Thyroid gland (tissue), 4 donors: ENCODE measurements at regions not wholly inside any gene's neighbourhood (a gene's known extent, or its start where the extent isn't known, plus 50 kb on each side); places are given as distances from the start of the nearest gene placed in this dataset.

Experiments used
- DNase-seq, 2 donors: peaks; one replicate each; pipeline ENCODE4 v3.0.0-alpha.2; 2019
- H3K27ac ChIP-seq, 3 donors: fragments of 200-600 bp; sonication (generic); 1 replicate in 2 of 3; 2 replicates in 1 of 3; pipeline ENCODE4 v1.5.1; 2016 to 2019; ENCODE audit warnings: mild to moderate bottlenecking in 1 of 3, moderate library complexity in 1 of 3
- H3K27me3 ChIP-seq: fragments of 200-600 bp; sonication (generic); one replicate; pipeline ENCODE4 v1.5.1; 2019
- H3K36me3 ChIP-seq, 2 donors: fragments of 200-600 bp; sonication (generic); one replicate each; pipeline ENCODE4 v1.5.1; 2016 to 2019
- H3K4me1 ChIP-seq, 2 donors: fragments of 200-600 bp; sonication (generic); one replicate each; pipeline ENCODE4 v1.5.1; 2017 to 2019
- H3K4me3 ChIP-seq, 3 donors: fragments of 200-600 bp; sonication (generic); replicated peaks in 1 of 3; 1 replicate in 2 of 3; 2 replicates in 1 of 3; pipeline ENCODE4 v1.5.1; 2016; ENCODE audit warnings: mild to moderate bottlenecking in 1 of 3
- H3K9me3 ChIP-seq: fragments of 200-600 bp; sonication (generic); one replicate; pipeline ENCODE4 v1.5.1; 2017
- POLR2A ChIP-seq, 2 donors: fragments of 450-650 bp; IDR thresholded peaks; one replicate each; pipeline ENCODE4 v1.6.1; 2017; ENCODE audit warnings: antibody characterized with exemption in 2 of 2, mild to moderate bottlenecking in 2 of 2, moderate library complexity in 1 of 2
- whole genome bisulfite sequencing, 2 donors: methylation state at CpG; one replicate each; pipeline ENCODE4 v1.1.5; 2017; 5-methylcytosine and 5-hydroxymethylcytosine counted together
- intact Hi-C: fragments of 100-400 bp; cut with DNase I; formaldehyde crosslinking; loops from one replicate; pipeline ENCODE4 v1.15.1; 2023
- TF ChIP-seq, protein P1 (sequence below), 6 experiments: fragments of 200-600 bp in 3 of 6; fragments of 450-650 bp in 3 of 6; sonication (generic) in 3 of 6; IDR thresholded peaks; one replicate each; pipeline ENCODE4 v1.5.1; 2016 to 2019; ENCODE audit warnings: antibody characterized with exemption in 6 of 6, mild to moderate bottlenecking in 2 of 6, inconsistent platforms in 1 of 6, moderate library complexity in 1 of 6

DNA sequence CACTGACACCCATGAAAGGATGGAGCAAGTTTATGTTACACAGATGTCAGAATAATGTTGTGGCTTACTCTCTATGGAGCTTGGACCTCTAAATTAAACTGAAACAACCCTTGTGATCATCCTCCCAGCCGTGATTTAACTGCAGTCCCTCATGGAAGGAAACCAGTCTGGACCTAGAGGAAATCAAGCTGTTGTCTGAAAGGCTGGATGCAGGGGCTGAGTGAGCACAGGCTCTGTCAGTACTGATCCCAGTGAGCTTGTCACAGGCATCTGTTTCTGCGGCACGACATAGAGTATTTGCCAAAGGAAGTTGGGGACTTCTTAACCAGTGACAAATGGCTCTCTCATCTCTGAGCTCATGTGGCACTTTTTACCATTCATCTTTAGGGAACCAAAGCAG is 282.9 kb upstream of the MAP3K1 start:
- no peak for DNase-seq
- H3K4me1 ChIP-seq = no peaks in the 10 kb centered on the region
- intact Hi-C loops = no loop called here
- no peaks in the 10 kb centered on the region for H3K36me3 ChIP-seq
- WGBS, 2 donors = 57 to 58% methylated on average over 3 of the region's 3 CpGs
- H3K9me3 ChIP-seq = no peaks in the 10 kb centered on the region
- H3K4me3 ChIP-seq = no peak overlapping the region
- no peak for TF ChIP-seq POLR2A (IDR thresholded peaks at IDR 0.05)
- TF ChIP-seq, protein P1, sequence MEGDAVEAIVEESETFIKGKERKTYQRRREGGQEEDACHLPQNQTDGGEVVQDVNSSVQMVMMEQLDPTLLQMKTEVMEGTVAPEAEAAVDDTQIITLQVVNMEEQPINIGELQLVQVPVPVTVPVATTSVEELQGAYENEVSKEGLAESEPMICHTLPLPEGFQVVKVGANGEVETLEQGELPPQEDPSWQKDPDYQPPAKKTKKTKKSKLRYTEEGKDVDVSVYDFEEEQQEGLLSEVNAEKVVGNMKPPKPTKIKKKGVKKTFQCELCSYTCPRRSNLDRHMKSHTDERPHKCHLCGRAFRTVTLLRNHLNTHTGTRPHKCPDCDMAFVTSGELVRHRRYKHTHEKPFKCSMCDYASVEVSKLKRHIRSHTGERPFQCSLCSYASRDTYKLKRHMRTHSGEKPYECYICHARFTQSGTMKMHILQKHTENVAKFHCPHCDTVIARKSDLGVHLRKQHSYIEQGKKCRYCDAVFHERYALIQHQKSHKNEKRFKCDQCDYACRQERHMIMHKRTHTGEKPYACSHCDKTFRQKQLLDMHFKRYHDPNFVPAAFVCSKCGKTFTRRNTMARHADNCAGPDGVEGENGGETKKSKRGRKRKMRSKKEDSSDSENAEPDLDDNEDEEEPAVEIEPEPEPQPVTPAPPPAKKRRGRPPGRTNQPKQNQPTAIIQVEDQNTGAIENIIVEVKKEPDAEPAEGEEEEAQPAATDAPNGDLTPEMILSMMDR (IDR thresholded peaks at IDR 0.05) = no peak
- H3K27me3 ChIP-seq = no peaks in the 10 kb centered on the region
- H3K27ac ChIP-seq = no peak overlapping the region

DNA sequence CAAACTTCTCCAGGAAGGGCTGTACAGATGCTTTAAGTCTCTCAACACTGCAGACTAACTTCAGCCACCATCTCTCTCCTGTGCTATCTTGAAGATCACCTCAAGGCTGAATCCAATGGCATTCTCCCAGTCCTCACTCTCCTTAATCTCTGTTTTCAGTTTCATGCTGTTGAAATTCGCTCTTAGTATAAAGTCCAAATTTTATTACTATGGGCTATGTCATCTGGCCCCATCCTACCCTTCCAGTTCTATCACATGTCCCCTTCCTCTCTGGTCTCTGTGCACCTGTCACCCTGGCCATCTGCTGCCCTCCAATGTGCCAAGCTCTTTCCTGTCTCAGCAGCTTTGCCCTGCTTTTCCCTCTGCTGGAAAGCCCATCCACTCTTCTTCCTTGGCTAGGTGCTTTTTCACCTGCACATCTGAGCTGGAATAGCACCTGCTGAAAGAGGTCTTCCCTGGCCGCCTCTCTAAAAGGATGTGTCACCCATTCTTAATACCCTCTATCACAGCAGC is 284.7 kb upstream of the MAP3K1 start:
- Histone ChIP-seq H3K4me3 (no peak overlapping the region), H3K36me3 (no peaks in the 10 kb centered on the region), H3K4me1 (peaks cover 0 to under 1% of the 10 kb centered on the region in 2 donors), H3K9me3 (no peaks in the 10 kb centered on the region), H3K27me3 (no peaks in the 10 kb centered on the region), H3K27ac (no peak overlapping the region)
- intact Hi-C loops = no loop called here
- DNase-seq = no peak
- 96 to 99% methylated on average over 2 of the region's 2 CpGs for WGBS, 2 donors
- TF ChIP-seq POLR2A (IDR thresholded peaks at IDR 0.05) = no peak
- TF ChIP-seq, protein P1 (IDR thresholded peaks at IDR 0.05) = no peak

DNA sequence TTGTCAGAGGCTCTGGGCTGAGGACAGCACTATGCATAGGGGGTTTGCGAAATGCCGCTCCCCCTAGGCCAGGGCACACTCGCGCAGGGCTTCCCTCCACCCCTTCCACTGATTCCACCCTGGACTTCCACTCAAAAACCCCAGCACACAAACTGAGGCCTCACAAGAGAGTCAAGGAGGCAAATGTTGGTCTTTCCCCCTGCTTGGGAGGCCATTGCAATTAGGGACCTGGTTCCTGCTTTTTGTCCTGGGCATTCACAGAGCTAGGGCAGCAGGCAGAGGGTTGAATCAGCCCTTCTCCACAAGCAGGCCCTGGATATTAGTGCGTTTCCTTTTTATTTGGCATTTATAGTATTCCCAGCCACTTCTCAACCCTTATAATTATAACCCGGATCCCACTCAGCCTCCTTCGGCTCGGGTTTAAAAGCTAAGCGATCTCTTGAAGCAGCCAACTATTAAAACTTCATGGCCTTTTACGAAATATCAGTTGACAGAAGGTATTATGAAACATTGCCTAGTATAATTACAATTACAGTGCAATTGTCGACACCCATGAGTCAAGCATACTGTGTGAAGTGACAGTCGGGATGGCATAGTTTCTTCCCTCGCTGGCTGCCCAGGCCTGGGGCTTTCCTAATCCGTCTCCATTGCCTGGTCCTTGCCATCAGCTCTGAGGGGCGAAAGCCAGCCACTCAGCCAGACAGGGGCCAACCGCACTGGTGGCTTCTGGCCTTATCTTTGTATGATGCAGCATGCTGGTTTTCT is 285.5 kb upstream of the MAP3K1 start:
- DNase-seq = no peak
- Histone ChIP-seq H3K4me1 (peaks cover 5 to 7% of the 10 kb centered on the region in 2 donors), H3K4me3 (no peak overlapping the region), H3K36me3 (no peaks in the 10 kb centered on the region), H3K9me3 (no peaks in the 10 kb centered on the region), H3K27ac (no peak overlapping the region), H3K27me3 (no peaks in the 10 kb centered on the region)
- no peak for TF ChIP-seq POLR2A (IDR thresholded peaks at IDR 0.05)
- intact Hi-C loops = no loop called here
- WGBS, 2 donors = 88 to 89% methylated on average over 16 of the region's 16 CpGs

DNA sequence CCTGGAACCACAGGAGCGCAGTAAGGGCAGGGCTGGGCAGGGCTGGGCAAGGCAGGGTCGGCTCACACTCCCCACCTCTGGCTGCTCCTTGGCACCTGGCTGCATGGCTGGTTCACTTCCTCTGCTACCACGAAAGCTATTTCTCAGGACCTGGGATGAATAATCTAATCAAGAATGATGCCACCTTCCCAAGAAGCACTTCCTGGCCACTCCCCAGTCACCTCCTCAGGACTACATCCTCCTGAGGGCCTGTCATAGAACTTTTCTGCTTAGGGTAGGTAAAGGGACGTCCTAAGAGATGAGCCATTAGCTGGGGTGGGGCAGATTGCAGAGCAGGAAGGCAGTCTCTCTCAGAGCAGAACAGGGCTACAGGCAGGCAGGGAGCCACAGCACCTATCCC is 288.2 kb upstream of the MAP3K1 start:
- Histone ChIP-seq H3K4me3 (no peak overlapping the region), H3K27ac (no peak overlapping the region), H3K4me1 (peaks cover 14 to 20% of the 10 kb centered on the region in 2 donors), H3K36me3 (no peaks in the 10 kb centered on the region), H3K27me3 (no peaks in the 10 kb centered on the region), H3K9me3 (no peaks in the 10 kb centered on the region)
- DNase-seq = no peak
- 76 to 82% methylated on average over 4 of the region's 4 CpGs for whole genome bisulfite sequencing, 2 donors
- TF ChIP-seq POLR2A (IDR thresholded peaks at IDR 0.05) = no peak
- TF ChIP-seq, protein P1 (IDR thresholded peaks at IDR 0.05) = no peak
- intact Hi-C loops = no loop called here

DNA sequence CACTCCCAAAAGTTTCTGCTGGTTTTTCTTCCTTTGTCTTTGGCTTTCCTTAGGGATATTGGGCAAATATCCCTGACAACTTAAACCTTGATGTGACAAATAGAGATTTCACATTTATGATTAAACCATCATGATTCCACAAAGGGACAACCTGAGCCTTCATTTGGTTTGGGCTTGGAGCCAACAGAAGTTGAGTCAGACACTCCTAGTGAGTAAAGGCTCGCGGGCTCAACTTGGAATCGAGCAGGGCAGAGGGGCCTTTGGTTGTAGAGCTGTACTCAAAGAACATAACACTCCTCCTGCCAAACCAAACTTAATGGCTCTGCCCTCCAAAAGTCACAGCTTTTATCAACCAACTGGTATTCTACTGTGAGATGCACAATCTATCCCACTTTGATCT is 290.2 kb upstream of the MAP3K1 start:
- Histone ChIP-seq H3K27ac (no peak overlapping the region), H3K4me3 (no peak overlapping the region), H3K27me3 (no peaks in the 10 kb centered on the region), H3K36me3 (no peaks in the 10 kb centered on the region), H3K9me3 (no peaks in the 10 kb centered on the region), H3K4me1 (peaks cover 17 to 30% of the 10 kb centered on the region in 2 donors)
- TF ChIP-seq, protein P1 (IDR thresholded peaks at IDR 0.05) = no peak
- intact Hi-C loops = no loop called here
- 33 to 47% methylated on average over 3 of the region's 3 CpGs for WGBS, 2 donors
- DNase-seq = peak; percentile 59 to 67
